Stimulated activated naive CD4-positive, alpha-beta T cell (primary cell): ENCODE measurements at regions not wholly inside any gene's neighbourhood (a gene's known extent, or its start where the extent isn't known, plus 50 kb on each side); places are given as distances from the start of the nearest gene placed in this dataset.
A peak's percentile ranks its signal among the peaks of the same experiment; 100 is the strongest.

Experiments used
- DNase-seq, 6 experiments: peaks; one replicate each; lab custom pipeline; 2025; lab: John Stamatoyannopoulos, UW

- DNase-seq = no peak
Observed at GRCh38 chr21:36555199-36555800, 75.4 kb upstream of the CLDN14 start.

- DNase-seq = no peak
Observed at GRCh38 chr21:36557316-36557715, 77.4 kb upstream of the CLDN14 start.

- no peak for DNase-seq
Observed at GRCh38 chr21:36560933-36561575, 81.1 kb upstream of the CLDN14 start.

- no peak for DNase-seq
Observed at GRCh38 chr21:36563341-36563926, 83.5 kb upstream of the CLDN14 start.

- no peak for DNase-seq
Observed at GRCh38 chr21:36564647-36565046, 84.7 kb upstream of the CLDN14 start.

- no peak for DNase-seq
Observed at GRCh38 chr21:36565540-36565939, 85.6 kb upstream of the CLDN14 start.

GRCh38 chr21:36566644-36567043, 86.7 kb upstream of the CLDN14 start:
- no peak for DNase-seq

GRCh38 chr21:36567216-36567885, 87.4 kb upstream of the CLDN14 start:
- DNase-seq = no peak

GRCh38 chr21:36569511-36569910, 89.6 kb upstream of the CLDN14 start:
- DNase-seq = no peak

GRCh38 chr21:36571556-36571955, 91.6 kb upstream of the CLDN14 start:
- no peak for DNase-seq

GRCh38 chr21:36572039-36572438, 92.1 kb upstream of the CLDN14 start:
- no peak for DNase-seq

- DNase-seq = no peak
Observed at GRCh38 chr21:36575306-36575705, 95.4 kb upstream of the CLDN14 start.

- no peak for DNase-seq
Observed at GRCh38 chr21:36576441-36576840, 96.5 kb upstream of the CLDN14 start.

- DNase-seq = no peak
Observed at GRCh38 chr21:36579898-36580297, 100.0 kb upstream of the CLDN14 start.

GRCh38 chr21:36582271-36582670, 102.3 kb upstream of the CLDN14 start:
- no peak for DNase-seq

GRCh38 chr21:36583591-36583990, 103.7 kb upstream of the CLDN14 start:
- DNase-seq = no peak

GRCh38 chr21:36584980-36585940, 105.3 kb upstream of the CLDN14 start:
- peak; percentile 7 to 72 (median 36) for DNase-seq

- no peak for DNase-seq
Observed at GRCh38 chr21:36587388-36587787, 107.5 kb upstream of the CLDN14 start.

- DNase-seq = no peak
Observed at GRCh38 chr21:36589352-36589971, 109.5 kb upstream of the SIM2 start.

GRCh38 chr21:36591326-36591970, 107.5 kb upstream of the SIM2 start:
- no peak for DNase-seq

- no peak for DNase-seq
Observed at GRCh38 chr21:36596174-36596573, 102.7 kb upstream of the SIM2 start.
